K562 (cell line): ENCODE measurements at regions not wholly inside any gene's neighbourhood (a gene's known extent, or its start where the extent isn't known, plus 50 kb on each side); places are given as distances from the start of the nearest gene placed in this dataset.

Source experiments
- ATAC-seq: fragments of 200-7000 bp; cut with Tn5 transposase; 3 replicates; pipeline ENCODE4 v1.9.1; 2020; ENCODE audit warnings: moderate library complexity
- BruUV-seq: library from RNA; stranded (reverse); fragments of 400-500 nt; replicated peaks from 2 replicates; lab custom pipeline; 2021; lab: Mats Ljungman, UMichigan
- CTCF ChIA-PET: fragments of 300-600 bp; formaldehyde crosslinking; extraction: SDS; loops from one replicate; lab custom pipeline; 2021; ENCODE audit warnings: low intra/inter-chr PET ratio; lab: Yijun Ruan, JAX
- POLR2A ChIA-PET: fragments of 300-600, 350-650 bp; sonication (Branson Sonifier 250); formaldehyde crosslinking; extraction: SDS; loops from one replicate; lab custom pipeline; 2021; ENCODE audit warnings: antibody characterized with exemption, inconsistent platforms; lab: Yijun Ruan, JAX
- DNase-seq, 4 experiments: peaks; one replicate each; pipeline versions ENCODE4 v3.0.0 to v3.0.0-alpha.2; 2011 to 2018; ENCODE audit warnings: low spot score in 3 of 4, mixed read lengths in 3 of 4; ENCODE audit errors: extremely low read depth in 1 of 4
- FAIRE-seq: peaks from 2 replicates; lab custom pipeline; 2011; peaks lifted over from hg19 to GRCh38; lab: Jason Lieb, UNC
- H2AFZ ChIP-seq: 2 replicates; pipeline ENCODE4 v1.6.0; 2011; ENCODE audit warnings: low read depth, low read length, control low read depth, inconsistent platforms
- H3K27ac ChIP-seq: fragments of 200-600 bp; 3 replicates; pipeline ENCODE4 v1.8.0; 2011; ENCODE audit warnings: low read depth, mild to moderate bottlenecking, control low read depth, inconsistent platforms, low read length, moderate library complexity, mixed read lengths; ENCODE audit errors: extremely low read depth
- H3K27me3 ChIP-seq, 2 experiments: fragments of 300-600 bp in 1 of 2; 2 replicates in 1 of 2; 3 replicates in 1 of 2; pipeline versions ENCODE4 v1.6.0 to v1.8.0; 2011; ENCODE audit warnings: inconsistent platforms in 2 of 2, low read length in 2 of 2, mild to moderate bottlenecking in 1 of 2, mixed read lengths in 1 of 2, moderate library complexity in 1 of 2; ENCODE audit not compliant: control insufficient read depth in 2 of 2, insufficient read depth in 2 of 2
- H3K36me3 ChIP-seq: fragments of 300-600 bp; 3 replicates; pipeline ENCODE4 v1.8.0; 2011; ENCODE audit warnings: mild to moderate bottlenecking, low read length, inconsistent platforms; ENCODE audit not compliant: control insufficient read depth, insufficient read depth
- H3K4me1 ChIP-seq, 2 experiments: fragments of 200-600 bp in 1 of 2; replicated peaks in 1 of 2; 2 replicates in 1 of 2; 3 replicates in 1 of 2; pipeline versions ENCODE4 v1.5.1 to v1.8.0; 2011; ENCODE audit warnings: inconsistent platforms in 2 of 2, low read length in 2 of 2, mild to moderate bottlenecking in 1 of 2, mixed read lengths in 1 of 2, moderate library complexity in 1 of 2; ENCODE audit not compliant: control insufficient read depth in 2 of 2, insufficient read depth in 2 of 2
- H3K4me2 ChIP-seq: 2 replicates; pipeline ENCODE4 v1.6.1; 2011; ENCODE audit warnings: low read length, control low read depth, inconsistent platforms, mixed read lengths; ENCODE audit not compliant: insufficient read depth
- H3K4me3 ChIP-seq: fragments of 200-600 bp; sonication (generic), shearing (Covaris generic); 2 replicates; pipeline ENCODE4 v1.5.1; 2016; ENCODE audit warnings: control low read depth, inconsistent platforms
- H3K79me2 ChIP-seq: fragments of 200-600 bp; 3 replicates; pipeline ENCODE4 v1.8.0; 2011; ENCODE audit warnings: low read length, inconsistent platforms; ENCODE audit not compliant: control insufficient read depth, insufficient read depth
- H3K9ac ChIP-seq, 2 experiments: 2 replicates each; pipeline versions ENCODE4 v1.6.0 to v1.6.1; 2011; ENCODE audit warnings: low read depth in 2 of 2, low read length in 2 of 2, control low read depth in 1 of 2, inconsistent platforms in 1 of 2, mild to moderate bottlenecking in 1 of 2, mixed read lengths in 1 of 2; ENCODE audit not compliant: insufficient read depth in 1 of 2
- H3K9me1 ChIP-seq: one replicate; pipeline ENCODE4 v1.6.0; 2011; ENCODE audit warnings: inconsistent platforms, mild to moderate bottlenecking, low read length, moderate library complexity; ENCODE audit not compliant: control insufficient read depth, insufficient read depth
- H3K9me3 ChIP-seq: replicated peaks from 2 replicates; pipeline ENCODE4 v1.5.1; 2011; ENCODE audit warnings: low read depth, low read length, inconsistent platforms; ENCODE audit not compliant: control insufficient read depth, insufficient read depth
- H4K20me1 ChIP-seq: replicated peaks from 2 replicates; pipeline ENCODE4 v1.6.1; 2011; ENCODE audit warnings: low read length, inconsistent platforms, mixed read lengths; ENCODE audit not compliant: control insufficient read depth, insufficient read depth
- ETS1 ChIP-seq: conservative IDR thresholded peaks from 2 replicates; pipeline ENCODE4 v1.6.1; 2011; ENCODE audit warnings: low read depth, mild to moderate bottlenecking, low read length; ENCODE audit not compliant: control insufficient read depth
- ETV6 ChIP-seq, 3 experiments: fragments of 150-350 bp in 1 of 3; sonication (generic) in 1 of 3; formaldehyde crosslinking in 1 of 3; IDR thresholded peaks; 2 replicates each; pipeline versions ENCODE4 v1.6.1 to v1.8.0; 2014 to 2022; ENCODE audit warnings: borderline replicate concordance in 2 of 3, low read depth in 2 of 3, antibody characterized with exemption in 1 of 3, low read length in 1 of 3, mild to moderate bottlenecking in 1 of 3, missing genetic modification reagents in 1 of 3
- HNRNPUL1 ChIP-seq: fragments of 200-400 bp; formaldehyde crosslinking; IDR thresholded peaks from 2 replicates; pipeline ENCODE4 v1.6.1; 2017; ENCODE audit warnings: low read length
- IRF1 ChIP-seq: sonication (generic); formaldehyde crosslinking; IDR thresholded peaks from 2 replicates; pipeline ENCODE4 v1.8.0; 2022; ENCODE audit warnings: missing genetic modification reagents, mild to moderate bottlenecking, borderline replicate concordance
- MTA2 ChIP-seq: fragments of 450-650 bp; IDR thresholded peaks from 2 replicates; pipeline ENCODE4 v1.6.1; 2016; ENCODE audit warnings: low read depth
- RBFOX2 ChIP-seq: fragments of 200-400 bp; formaldehyde crosslinking; IDR thresholded peaks from 2 replicates; pipeline ENCODE4 v1.6.1; 2017; ENCODE audit warnings: low read depth, mild to moderate bottlenecking, low read length, moderate library complexity
- SIX5 ChIP-seq, 2 experiments: IDR thresholded peaks; 2 replicates each; pipeline ENCODE4 v1.6.1; 2011; ENCODE audit warnings: low read length in 2 of 2, borderline replicate concordance in 1 of 2, low read depth in 1 of 2, mild to moderate bottlenecking in 1 of 2, moderate library complexity in 1 of 2; ENCODE audit not compliant: insufficient read depth in 1 of 2
- THAP12 ChIP-seq: fragments of 250-450 bp; sonication (Bioruptor Pico); IDR thresholded peaks from 2 replicates; pipeline ENCODE4 v1.9.0; 2021; ENCODE audit warnings: mild to moderate bottlenecking, inconsistent platforms
- TRIM24 ChIP-seq, 2 experiments: fragments of 450-650 bp; IDR thresholded peaks; 2 replicates each; pipeline ENCODE4 v1.6.1; 2016
- ZNF174 ChIP-seq: fragments of 250-450 bp; sonication (Bioruptor Pico); IDR thresholded peaks from 2 replicates; pipeline ENCODE4 v1.4.0; 2020; ENCODE audit warnings: mild to moderate bottlenecking
- WGBS: fragments of 100-300 bp; shearing (Covaris generic); methylation state at CpG from one replicate; pipeline ENCODE4 v1.1.6; 2016; ENCODE audit warnings: low coverage, mixed read lengths; ENCODE audit not compliant: insufficient coverage; ENCODE audit errors: missing lambda C conversion rate; 5-methylcytosine and 5-hydroxymethylcytosine counted together
- in situ Hi-C: fragments of 300-500 bp; cut with MboI; formaldehyde crosslinking; loops from 4 replicates; pipeline ENCODE4 v1.15.0; 2018; ENCODE audit warnings: inconsistent platforms, mixed read lengths
- intact Hi-C: fragments of 100-400 bp; cut with micrococcal nuclease; formaldehyde crosslinking; loops from 2 replicates; pipeline ENCODE4 v1.14.2; 2022

GRCh38 chrX:137233478-137233877 is 199.7 kb upstream of the GPR101 start (continued):
- TF ChIP-seq THAP12 (no peak), IRF1 (CRISPR knock-in tag) (no peak), ETV6 (IDR thresholded peaks at IDR 0.05; ENCODE audit: borderline replicate concordance in 1 of 2, low read depth in 2 of 2, low read length in 1 of 2) (no peak), ETV6 (CRISPR knock-in tag; IDR thresholded peaks at IDR 0.05; ENCODE audit: borderline replicate concordance) (no peak), SIX5 (IDR thresholded peaks at IDR 0.05; ENCODE audit: borderline replicate concordance in 1 of 2, insufficient read depth in 1 of 2, low read depth in 1 of 2, low read length in 2 of 2) (no peak)

- ChIA-PET CTCF (no interaction called here), POLR2A (no interaction called here)
- ATAC-seq = no peak
- no peak for FAIRE-seq
- H3K27ac ChIP-seq = no peak overlapping the region
- BruUV-seq = no TSS peak
- in situ Hi-C loops (no loop called here), intact Hi-C loops (no loop called here)
- no peaks in the 10 kb centered on the region for H4K20me1 ChIP-seq
- H3K79me2 ChIP-seq = no peaks in the 10 kb centered on the region
- no peaks in the 10 kb centered on the region for H3K36me3 ChIP-seq
- no peaks in the 10 kb centered on the region for H3K27me3 ChIP-seq
- H3K4me1 ChIP-seq = no peaks in the 10 kb centered on the region
- TF ChIP-seq HNRNPUL1 (no peak), MTA2 (no peak), TRIM24 (IDR thresholded peaks at IDR 0.05) (no peak), ZNF174 (CRISPR knock-in tag) (no peak), ETS1 (no peak), RBFOX2 (no peak)
- 0% methylated on average over 2 of the region's 2 CpGs for WGBS
- no peaks in the 10 kb centered on the region for H3K9me3 ChIP-seq
- H3K9me1 ChIP-seq = no peaks in the 10 kb centered on the region
- H3K4me3 ChIP-seq = no peak overlapping the region
- H2AFZ ChIP-seq = no peak overlapping the region
- no peak overlapping the region for H3K9ac ChIP-seq
- no peak for DNase-seq
- no peak overlapping the region for H3K4me2 ChIP-seq
Measured at GRCh38 chrX:137227151-137227550, 193.4 kb upstream of the GPR101 start.
